Ramos (cell line): ENCODE measurements at regions not wholly inside any gene's neighbourhood (a gene's known extent, or its start where the extent isn't known, plus 50 kb on each side); places are given as distances from the start of the nearest gene placed in this dataset.

Source experiments
- in situ Hi-C: fragments of 300-500 bp; cut with MboI; formaldehyde crosslinking; loops from one replicate; pipeline ENCODE4 v1.14.3; 2022; ENCODE audit warnings: low sequenced_read_pairs; ENCODE audit not compliant: unreplicated experiment

GRCh38 chr4:149140841-149141240 lies 674.8 kb downstream of the IQCM start:
- in situ Hi-C loops, result no loop called here

- in situ Hi-C loops, result no loop called here
Observed at GRCh38 chr4:149136951-149137620, 678.6 kb downstream of the IQCM start.

GRCh38 chr4:149135062-149135461 lies 680.6 kb downstream of the IQCM start:
- in situ Hi-C loops, result no loop called here

- in situ Hi-C loops, result no loop called here
Observed at GRCh38 chr4:149121023-149121404, 678.8 kb upstream of the NR3C2 start.

GRCh38 chr4:149120331-149121022 lies 678.3 kb upstream of the NR3C2 start:
- in situ Hi-C loops, result no loop called here

- in situ Hi-C loops, result no loop called here
Observed at GRCh38 chr4:149116806-149117205, 674.6 kb upstream of the NR3C2 start.

GRCh38 chr4:149113804-149114430 lies 671.7 kb upstream of the NR3C2 start:
- in situ Hi-C loops, result no loop called here

- in situ Hi-C loops, result no loop called here
Observed at GRCh38 chr4:149112109-149112508, 669.9 kb upstream of the NR3C2 start.

GRCh38 chr4:149110481-149110880 lies 668.3 kb upstream of the NR3C2 start:
- in situ Hi-C loops, result no loop called here

- in situ Hi-C loops, result no loop called here
Observed at GRCh38 chr4:149108626-149109025, 666.4 kb upstream of the NR3C2 start.

GRCh38 chr4:149102765-149103164 lies 660.6 kb upstream of the NR3C2 start:
- in situ Hi-C loops, result no loop called here

GRCh38 chr4:149101649-149102048 lies 659.4 kb upstream of the NR3C2 start:
- in situ Hi-C loops, result no loop called here

GRCh38 chr4:149095811-149096210 lies 653.6 kb upstream of the NR3C2 start:
- in situ Hi-C loops, result no loop called here

- in situ Hi-C loops, result no loop called here
Observed at GRCh38 chr4:149095001-149095400, 652.8 kb upstream of the NR3C2 start.

- in situ Hi-C loops, result no loop called here
Observed at GRCh38 chr4:149084144-149084543, 641.9 kb upstream of the NR3C2 start.

- in situ Hi-C loops, result no loop called here
Observed at GRCh38 chr4:149077181-149077580, 635.0 kb upstream of the NR3C2 start.

- in situ Hi-C loops, result no loop called here
Observed at GRCh38 chr4:149076401-149076800, 634.2 kb upstream of the NR3C2 start.

- in situ Hi-C loops, result no loop called here
Observed at GRCh38 chr4:149072384-149072783, 630.2 kb upstream of the NR3C2 start.

GRCh38 chr4:149065753-149066152 lies 623.5 kb upstream of the NR3C2 start:
- in situ Hi-C loops, result no loop called here

- in situ Hi-C loops, result no loop called here
Observed at GRCh38 chr4:149062997-149063396, 620.8 kb upstream of the NR3C2 start.

GRCh38 chr4:149057594-149057993 lies 615.4 kb upstream of the NR3C2 start:
- in situ Hi-C loops, result no loop called here

GRCh38 chr4:149056615-149057014 lies 614.4 kb upstream of the NR3C2 start:
- in situ Hi-C loops, result no loop called here
